ENCODE measurements at regions not wholly inside any gene's neighbourhood (a gene's known extent, or its start where the extent isn't known, plus 50 kb on each side); places are given as distances from the start of the nearest gene placed in this dataset.

DNA sequence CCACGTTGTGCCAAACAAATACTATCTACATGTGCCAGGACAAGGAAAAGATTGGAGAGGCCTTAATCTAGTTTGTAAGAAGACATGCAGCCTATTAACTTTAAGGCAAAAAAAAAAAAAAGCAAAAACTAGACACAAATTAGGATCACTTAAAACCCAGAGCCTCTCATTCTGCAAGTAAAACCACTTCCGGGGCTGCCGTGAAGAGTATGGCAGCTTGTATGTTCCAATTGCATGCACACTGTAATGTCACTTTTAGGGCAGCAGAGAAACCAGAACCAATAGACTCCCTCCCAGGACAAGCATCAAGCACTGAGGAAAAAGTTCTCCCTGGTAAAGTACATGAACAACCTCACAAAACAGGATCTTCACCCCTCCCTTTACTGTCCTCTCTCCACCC, 70.6 kb downstream of the RSL24D1 start:
- DNase-seq (no peak), ATAC-seq (peak; percentile 16)
- Mint-ChIP-seq H3K4me3 (no peak overlapping the region), H3K4me1 (peaks cover 4% of the 10 kb centered on the region), H3K27ac (no peak overlapping the region), H3K27me3 (peaks cover 16% of the 10 kb centered on the region), H3K9me3 (ENCODE audit: low read depth) (no peaks in the 10 kb centered on the region), H3K36me3 (no peaks in the 10 kb centered on the region)
- CTCF ChIA-PET = no interaction called here

DNA sequence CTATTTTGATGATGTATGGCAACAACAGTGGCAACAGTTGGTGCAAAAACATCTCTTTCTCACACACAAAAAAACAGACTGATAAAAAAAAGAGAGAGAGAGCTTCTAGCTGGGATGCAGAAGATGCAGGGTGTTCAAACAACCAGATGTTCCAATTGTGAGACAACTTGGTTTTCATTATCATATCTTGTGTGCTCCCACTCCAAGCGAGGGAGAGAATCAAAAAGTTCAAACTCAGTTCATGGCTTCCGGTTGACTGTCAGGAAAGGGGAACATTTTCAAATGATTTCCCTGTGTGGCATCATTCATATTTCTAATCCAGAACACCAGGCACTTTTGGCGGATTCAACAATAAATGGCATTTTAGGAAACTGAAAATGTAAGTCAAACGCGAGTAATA, 72.1 kb downstream of the RSL24D1 start:
- ATAC-seq (no peak), DNase-seq (no peak)
- H3K36me3 Mint-ChIP-seq = no peaks in the 10 kb centered on the region
- peaks cover 4% of the 10 kb centered on the region for H3K4me1 Mint-ChIP-seq
- H3K27ac Mint-ChIP-seq = no peak overlapping the region
- H3K4me3 Mint-ChIP-seq = no peak overlapping the region
- H3K9me3 Mint-ChIP-seq (ENCODE audit: low read depth) = no peaks in the 10 kb centered on the region
- H3K27me3 Mint-ChIP-seq = peaks cover 16% of the 10 kb centered on the region
- CTCF ChIA-PET = no interaction called here

DNA sequence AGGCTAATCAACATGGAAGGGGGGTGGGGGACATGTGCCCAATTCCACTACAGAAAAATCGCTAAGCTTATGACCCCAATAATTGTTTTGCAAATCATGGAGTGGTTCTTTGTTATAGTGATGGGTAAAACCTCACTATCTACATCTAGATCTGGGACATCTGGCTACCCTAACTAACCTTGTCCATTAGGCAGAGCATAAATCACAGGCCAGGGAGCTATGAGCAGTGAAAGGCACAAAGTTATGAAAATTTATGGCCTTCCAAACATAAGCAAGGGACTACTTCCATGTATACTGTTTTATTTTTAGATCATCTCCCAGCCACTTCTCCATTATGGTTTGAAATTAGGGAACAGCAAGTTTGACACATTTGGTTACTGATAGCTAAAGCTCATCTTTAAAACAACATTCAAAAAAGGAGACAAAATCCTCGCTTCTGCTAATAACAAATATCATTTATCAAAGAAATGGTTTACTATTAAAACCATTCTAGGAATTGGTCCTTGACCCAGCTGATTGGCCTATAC, 78.3 kb downstream of the RSL24D1 start:
- no peak overlapping the region for H3K27ac Mint-ChIP-seq
- H3K4me3 Mint-ChIP-seq = no peak overlapping the region
- DNase-seq (no peak), ATAC-seq (no peak)
- H3K36me3 Mint-ChIP-seq = no peaks in the 10 kb centered on the region
- H3K4me1 Mint-ChIP-seq = no peaks in the 10 kb centered on the region
- H3K9me3 Mint-ChIP-seq (ENCODE audit: low read depth) = no peaks in the 10 kb centered on the region
- peaks cover 11% of the 10 kb centered on the region for H3K27me3 Mint-ChIP-seq
- CTCF ChIA-PET = interaction anchor here (0.9 kb wide), 2 partner anchors 10 to 11 kb away, joined by 3 read pairs; no protein-coding TSS in a partner anchor

DNA sequence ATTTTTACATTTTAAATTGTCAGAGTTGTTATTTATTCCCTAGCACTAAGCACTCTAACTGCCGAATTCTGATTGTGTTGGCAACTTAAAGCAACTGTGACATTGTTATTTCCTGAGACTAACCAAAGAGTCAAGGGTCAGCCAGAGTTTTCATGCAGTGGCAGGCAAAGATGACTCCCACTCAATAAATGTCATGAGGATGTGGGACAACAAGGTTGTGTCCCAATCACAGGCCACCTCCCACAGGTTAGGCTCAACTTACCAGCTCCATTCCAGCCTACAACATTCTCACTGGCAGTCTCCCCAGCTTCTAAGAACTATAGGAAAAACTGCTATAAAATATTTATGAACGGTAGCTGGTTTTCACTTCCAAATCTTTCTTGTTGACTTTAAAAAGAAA, 80.1 kb downstream of the RSL24D1 start:
- Mint-ChIP-seq H3K27me3 (peaks cover 8% of the 10 kb centered on the region), H3K4me1 (no peaks in the 10 kb centered on the region), H3K36me3 (no peaks in the 10 kb centered on the region), H3K27ac (no peak overlapping the region), H3K4me3 (no peak overlapping the region), H3K9me3 (ENCODE audit: low read depth) (no peaks in the 10 kb centered on the region)
- CTCF ChIA-PET = interaction anchor here (1.3 kb wide), 1 partner anchor 18 kb away, joined by 3 read pairs; no protein-coding TSS in a partner anchor
- no peak for ATAC-seq
- no peak for DNase-seq

DNA sequence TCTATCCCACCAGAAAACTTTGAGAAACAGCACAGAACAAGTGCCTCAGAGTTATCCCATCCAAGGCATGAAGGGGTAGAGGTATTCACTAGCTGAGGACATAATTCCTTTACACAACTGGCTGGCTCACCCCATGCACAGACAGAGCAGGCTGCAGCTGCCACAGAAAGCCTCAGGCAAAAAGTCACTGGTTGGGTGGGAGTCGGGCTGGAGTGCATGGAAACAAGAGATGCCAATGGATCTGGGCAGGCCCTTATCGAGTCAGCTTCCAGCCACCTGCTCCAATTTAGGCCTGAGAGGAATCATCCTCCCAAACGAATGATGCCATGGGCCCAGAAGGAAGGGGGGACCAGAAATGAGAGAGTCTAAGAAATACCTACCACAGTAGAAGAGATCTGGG, 83.0 kb downstream of the RSL24D1 start:
- Mint-ChIP-seq H3K27ac (no peak overlapping the region), H3K9me3 (ENCODE audit: low read depth) (no peaks in the 10 kb centered on the region), H3K36me3 (no peaks in the 10 kb centered on the region), H3K4me3 (no peak overlapping the region), H3K4me1 (no peaks in the 10 kb centered on the region), H3K27me3 (peaks cover 8% of the 10 kb centered on the region)
- CTCF ChIA-PET = interaction anchor here (1.3 kb wide), 1 partner anchor 55 kb away, joined by 5 read pairs; no protein-coding TSS in a partner anchor
- no peak for DNase-seq
- ATAC-seq = no peak

DNA sequence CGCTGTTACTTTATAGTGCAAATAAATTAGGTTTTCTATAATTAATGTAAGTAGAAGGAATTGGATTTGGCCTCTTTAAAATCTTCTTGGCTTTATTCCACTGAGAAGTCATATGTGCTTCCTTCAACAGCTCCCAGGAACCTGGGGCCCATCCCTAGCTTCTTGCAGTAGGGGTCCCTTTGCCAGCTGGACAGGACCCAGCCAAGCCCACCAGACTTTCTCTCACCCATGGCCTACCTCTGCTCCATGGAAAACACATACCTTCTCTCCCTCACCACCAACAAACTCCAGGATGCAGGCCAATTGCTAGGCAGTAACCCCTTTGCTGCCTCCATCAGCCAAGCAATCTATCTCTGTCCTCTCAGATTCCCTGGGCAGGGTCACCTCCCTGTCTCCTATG, 84.0 kb downstream of the RSL24D1 start:
- DNase-seq = no peak
- Mint-ChIP-seq H3K9me3 (ENCODE audit: low read depth) (no peaks in the 10 kb centered on the region), H3K36me3 (no peaks in the 10 kb centered on the region), H3K4me3 (no peak overlapping the region), H3K27ac (no peak overlapping the region), H3K4me1 (no peaks in the 10 kb centered on the region), H3K27me3 (peaks cover 8% of the 10 kb centered on the region)
- CTCF ChIA-PET = interaction anchor here (1.3 kb wide), 1 partner anchor 56 kb away, joined by 5 read pairs; no protein-coding TSS in a partner anchor
- ATAC-seq = no peak

DNA sequence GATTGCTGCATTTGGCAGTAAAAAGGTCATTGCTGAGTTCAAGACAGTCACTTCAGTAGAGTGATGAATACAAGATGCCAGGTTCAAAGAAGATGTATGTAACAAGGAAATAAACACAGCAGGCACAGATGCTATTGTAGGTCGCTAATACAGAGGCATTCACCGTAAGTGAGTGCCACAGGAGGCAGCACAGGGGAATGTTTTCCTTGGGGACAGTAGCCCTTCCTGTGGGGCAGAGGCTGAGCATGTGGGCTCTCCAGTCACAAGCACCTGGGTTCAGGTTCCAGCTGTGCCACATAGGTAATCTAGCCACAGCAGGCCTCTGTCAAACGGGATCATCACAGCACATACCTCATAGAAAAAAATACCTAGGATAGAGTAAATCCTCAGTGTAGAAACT, 86.3 kb downstream of the RSL24D1 start:
- H3K27me3 Mint-ChIP-seq = peaks cover 12% of the 10 kb centered on the region
- no peak for ATAC-seq
- CTCF ChIA-PET = no interaction called here
- H3K4me3 Mint-ChIP-seq = no peak overlapping the region
- H3K36me3 Mint-ChIP-seq = no peaks in the 10 kb centered on the region
- H3K27ac Mint-ChIP-seq = no peak overlapping the region
- no peaks in the 10 kb centered on the region for H3K9me3 Mint-ChIP-seq (ENCODE audit: low read depth)
- no peak for DNase-seq
- no peaks in the 10 kb centered on the region for H3K4me1 Mint-ChIP-seq

DNA sequence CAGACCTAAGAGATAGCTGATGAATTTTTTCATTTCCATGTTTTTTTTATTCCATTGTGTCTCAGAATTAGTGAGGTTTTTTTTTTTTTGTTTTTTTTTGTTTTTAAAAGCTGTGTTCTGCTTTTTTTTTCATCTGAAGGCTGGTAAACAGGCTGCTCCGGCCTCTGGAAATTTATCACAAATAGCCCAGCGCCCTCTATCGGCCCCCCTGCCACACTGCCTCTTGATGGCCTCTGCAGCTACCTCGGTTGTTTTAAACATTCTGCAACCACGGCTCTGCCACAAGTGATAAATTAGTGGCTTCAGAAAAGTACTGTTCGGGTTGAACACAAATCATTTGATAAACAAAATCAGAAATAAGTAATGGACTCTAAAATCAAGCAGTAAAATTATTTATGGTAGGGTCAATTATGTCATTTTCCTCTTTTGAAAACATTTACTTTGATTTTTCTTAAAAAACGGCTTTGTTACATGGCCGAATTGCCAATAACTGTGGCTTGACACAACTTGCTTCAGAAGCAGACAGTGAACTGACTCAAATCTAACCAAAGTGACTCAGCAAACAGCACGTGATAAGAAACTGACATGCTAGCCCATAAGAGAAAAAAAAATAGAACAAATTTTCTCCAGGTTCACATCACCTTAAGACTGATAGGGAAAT, 87.8 kb downstream of the RSL24D1 start:
- DNase-seq (peak; percentile 72), ATAC-seq (peak; percentile 49)
- Mint-ChIP-seq H3K36me3 (no peaks in the 10 kb centered on the region), H3K27ac (no peak overlapping the region), H3K4me1 (no peaks in the 10 kb centered on the region), H3K9me3 (ENCODE audit: low read depth) (no peaks in the 10 kb centered on the region), H3K4me3 (no peak overlapping the region), H3K27me3 (peaks cover 10% of the 10 kb centered on the region)
- CTCF ChIA-PET = interaction anchor here (0.6 to 1.7 kb wide), 12 partner anchors 9 to 846 kb away, joined by 3 to 6 read pairs (median 4); no protein-coding TSS in a partner anchor

DNA sequence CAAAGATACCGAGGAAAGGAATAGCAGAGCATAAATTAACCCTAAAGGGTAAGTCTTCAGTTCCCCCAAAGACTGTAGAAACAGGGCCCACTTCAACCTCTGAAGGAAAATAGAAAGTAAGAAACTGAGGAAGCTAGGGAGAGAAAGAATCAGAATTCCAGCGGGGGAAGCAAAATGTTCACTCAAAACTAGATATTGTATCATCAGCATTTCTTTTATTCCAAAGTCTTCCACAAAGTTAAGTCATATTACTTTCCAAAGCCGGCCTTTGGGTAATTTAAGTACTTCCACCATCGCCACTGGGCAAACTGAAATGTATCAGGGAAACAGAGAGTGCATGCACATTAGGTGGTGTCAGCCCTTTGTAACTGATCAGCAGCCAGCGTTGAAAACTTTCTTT, 88.3 kb downstream of the RSL24D1 start:
- H3K4me1 Mint-ChIP-seq = no peaks in the 10 kb centered on the region
- no peak for ATAC-seq
- H3K4me3 Mint-ChIP-seq = no peak overlapping the region
- H3K27ac Mint-ChIP-seq = no peak overlapping the region
- peaks cover 14% of the 10 kb centered on the region for H3K27me3 Mint-ChIP-seq
- no peaks in the 10 kb centered on the region for H3K36me3 Mint-ChIP-seq
- CTCF ChIA-PET = interaction anchor here (0.6 to 1.7 kb wide), 12 partner anchors 10 to 846 kb away, joined by 3 to 6 read pairs (median 4); no protein-coding TSS in a partner anchor
- no peaks in the 10 kb centered on the region for H3K9me3 Mint-ChIP-seq (ENCODE audit: low read depth)
- DNase-seq = no peak

DNA sequence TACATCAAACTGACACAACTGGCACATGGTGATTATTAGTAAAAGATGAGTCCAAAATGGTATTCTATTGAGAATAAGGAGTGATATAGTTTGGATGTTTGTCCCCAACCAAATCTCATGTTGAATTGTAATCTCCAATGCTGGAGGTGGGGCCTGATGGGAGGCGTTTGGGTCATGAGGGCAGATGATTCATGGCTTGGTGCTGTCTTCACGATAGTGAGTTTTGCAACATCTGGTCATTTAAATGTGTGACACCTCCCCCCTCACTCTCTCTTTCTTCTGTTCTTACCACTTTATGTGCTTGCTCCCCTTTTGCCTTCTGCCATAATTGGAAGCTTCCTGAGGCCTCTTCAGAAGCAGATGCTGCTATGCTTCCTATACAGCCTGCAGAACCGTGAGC, 90.6 kb downstream of the RSL24D1 start:
- Mint-ChIP-seq H3K36me3 (no peaks in the 10 kb centered on the region), H3K27me3 (peaks cover 27% of the 10 kb centered on the region), H3K4me1 (no peaks in the 10 kb centered on the region), H3K9me3 (ENCODE audit: low read depth) (no peaks in the 10 kb centered on the region), H3K4me3 (no peak overlapping the region), H3K27ac (no peak overlapping the region)
- DNase-seq (no peak), ATAC-seq (no peak)
- CTCF ChIA-PET = no interaction called here

DNA sequence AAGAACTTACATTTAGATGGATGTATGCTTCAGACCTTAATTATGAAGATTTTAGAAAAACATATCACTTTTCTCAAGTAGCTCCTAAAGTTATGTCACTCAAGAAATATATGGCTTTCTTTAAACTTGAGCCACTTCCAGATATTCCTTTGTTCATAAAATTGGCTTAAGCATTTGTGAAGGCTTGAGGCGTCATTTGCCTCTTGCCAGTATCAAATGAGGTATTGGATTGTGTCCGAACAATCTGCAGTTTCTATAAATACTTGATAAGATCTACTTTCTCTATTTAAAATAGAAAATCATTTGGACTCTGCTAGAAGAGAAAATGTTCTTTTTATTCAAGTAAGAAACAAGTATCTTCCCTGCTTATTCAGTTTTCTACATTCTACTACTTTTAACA, 102.6 kb downstream of the RSL24D1 start:
- DNase-seq = no peak
- Mint-ChIP-seq H3K36me3 (no peaks in the 10 kb centered on the region), H3K4me3 (no peak overlapping the region), H3K27me3 (peaks cover 10% of the 10 kb centered on the region), H3K4me1 (no peaks in the 10 kb centered on the region), H3K27ac (no peak overlapping the region), H3K9me3 (ENCODE audit: low read depth) (no peaks in the 10 kb centered on the region)
- CTCF ChIA-PET = no interaction called here
- ATAC-seq = no peak

DNA sequence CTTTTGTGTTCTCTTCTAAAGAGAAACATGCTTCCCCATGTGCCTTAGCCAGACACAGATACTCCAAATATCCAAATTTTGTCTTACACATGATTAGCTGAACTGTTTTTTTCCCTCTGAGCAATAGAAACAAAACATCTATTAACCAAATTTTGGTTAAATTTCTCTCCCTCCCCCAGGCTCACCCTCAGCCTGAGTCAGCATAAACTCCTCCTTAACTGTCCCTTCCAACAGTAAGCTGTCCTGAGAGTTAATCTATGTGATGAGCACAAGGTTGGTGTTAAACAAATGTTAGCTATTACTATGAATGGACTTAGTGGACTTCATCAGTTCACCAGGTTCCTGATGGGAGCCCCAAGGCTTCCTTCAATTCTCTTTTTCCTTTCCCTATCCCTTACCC, 108.5 kb downstream of the RSL24D1 start:
- CTCF ChIA-PET = no interaction called here
- peaks cover 2% of the 10 kb centered on the region for H3K9me3 Mint-ChIP-seq (ENCODE audit: low read depth)
- no peak overlapping the region for H3K4me3 Mint-ChIP-seq
- DNase-seq (no peak), ATAC-seq (no peak)
- H3K36me3 Mint-ChIP-seq = no peaks in the 10 kb centered on the region
- peaks cover 17% of the 10 kb centered on the region for H3K27me3 Mint-ChIP-seq
- H3K27ac Mint-ChIP-seq = no peak overlapping the region
- no peaks in the 10 kb centered on the region for H3K4me1 Mint-ChIP-seq

DNA sequence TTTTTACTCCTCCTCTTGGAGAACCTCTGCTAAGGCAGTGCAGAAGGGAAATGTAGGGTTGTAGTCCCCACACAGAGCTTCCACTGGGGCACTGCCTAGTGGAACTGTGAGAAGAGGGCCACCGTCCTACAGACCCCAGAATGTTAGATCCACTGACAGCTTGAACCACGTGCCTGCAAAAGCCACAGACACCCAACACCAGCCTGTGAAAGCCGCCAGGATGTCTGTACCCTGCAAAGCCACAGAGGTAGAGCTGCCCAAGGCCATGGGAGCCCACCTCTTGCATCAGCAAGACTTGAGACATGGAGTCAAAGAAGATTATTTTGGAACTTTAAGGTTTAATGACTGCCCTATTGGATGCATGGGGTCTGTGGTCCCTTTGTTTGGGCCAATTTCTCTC, 112.1 kb downstream of the RSL24D1 start:
- DNase-seq = no peak
- ATAC-seq = no peak
- H3K9me3 Mint-ChIP-seq (ENCODE audit: low read depth) = peaks cover 2% of the 10 kb centered on the region
- no peaks in the 10 kb centered on the region for H3K36me3 Mint-ChIP-seq
- no peak overlapping the region for H3K4me3 Mint-ChIP-seq
- CTCF ChIA-PET = no interaction called here
- no peaks in the 10 kb centered on the region for H3K4me1 Mint-ChIP-seq
- no peak overlapping the region for H3K27ac Mint-ChIP-seq
- H3K27me3 Mint-ChIP-seq = peaks cover 13% of the 10 kb centered on the region

DNA sequence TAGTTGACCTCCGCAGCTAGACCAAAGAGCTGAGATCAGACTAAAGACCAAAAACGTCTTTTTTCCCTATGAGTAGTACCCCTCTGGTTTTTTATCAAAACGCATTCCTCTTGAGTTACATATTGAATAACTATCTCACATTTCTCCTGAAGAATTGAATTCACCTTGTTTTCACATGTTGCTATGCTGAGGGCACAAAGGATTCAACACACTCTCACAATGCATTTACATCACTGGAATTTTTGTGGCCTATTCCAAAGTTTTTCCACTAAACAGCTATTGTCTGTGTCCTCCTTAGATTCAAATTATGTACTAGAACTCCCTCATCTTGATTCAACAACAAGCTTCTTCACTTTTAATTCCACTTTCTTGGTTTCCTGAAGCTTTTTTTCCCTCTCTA, 112.5 kb downstream of the RSL24D1 start:
- H3K4me1 Mint-ChIP-seq = no peaks in the 10 kb centered on the region
- no peak overlapping the region for H3K27ac Mint-ChIP-seq
- peaks cover 2% of the 10 kb centered on the region for H3K9me3 Mint-ChIP-seq (ENCODE audit: low read depth)
- H3K4me3 Mint-ChIP-seq = no peak overlapping the region
- no peak for DNase-seq
- H3K36me3 Mint-ChIP-seq = no peaks in the 10 kb centered on the region
- CTCF ChIA-PET = no interaction called here
- ATAC-seq = no peak
- H3K27me3 Mint-ChIP-seq = peaks cover 13% of the 10 kb centered on the region

Measured in activated CD8-positive, alpha-beta memory T cell treated with anti-CD3 and anti-CD28 coated beads, Interleukin-2, amount 10 ng/mL, durations not matched to agents 7 days and 5 days (primary cell).